Upper lobe of right lung (tissue), 1 donor: ENCODE measurements at regions not wholly inside any gene's neighbourhood (a gene's known extent, or its start where the extent isn't known, plus 50 kb on each side); places are given as distances from the start of the nearest gene placed in this dataset.

Experiments used
- ATAC-seq: fragments of 200-7000 bp; cut with Tn5 transposase; one replicate; pipeline ENCODE4 v1.9.1; 2020; ENCODE audit warnings: mild to moderate bottlenecking, moderate library complexity
- DNase-seq: peaks from one replicate; pipeline ENCODE4 v3.0.0-alpha.2; 2020
- H3K27ac ChIP-seq: fragments of 200-600 bp; one replicate; pipeline ENCODE4 v1.8.0; 2022
- H3K27me3 ChIP-seq: fragments of 200-600 bp; one replicate; pipeline ENCODE4 v1.8.0; 2022; ENCODE audit warnings: mild to moderate bottlenecking
- H3K36me3 ChIP-seq: fragments of 200-600 bp; one replicate; pipeline ENCODE4 v1.8.0; 2022
- H3K4me1 ChIP-seq: fragments of 200-600 bp; one replicate; pipeline ENCODE4 v1.8.0; 2022
- H3K4me3 ChIP-seq: fragments of 200-600 bp; one replicate; pipeline ENCODE4 v1.8.0; 2022; ENCODE audit warnings: mild to moderate bottlenecking
- H3K9me3 ChIP-seq: fragments of 200-600 bp; one replicate; pipeline ENCODE4 v1.8.0; 2022
- intact Hi-C: fragments of 100-400 bp; cut with DNase I; formaldehyde crosslinking; loops from one replicate; pipeline ENCODE4 v1.11.0; 2022
- TF ChIP-seq, protein P1 (sequence below): fragments of 200-600 bp; IDR thresholded peaks from one replicate; pipeline ENCODE4 v1.8.0; 2022; ENCODE audit warnings: antibody characterized with exemption
- donor health status: DM: no; HTN: yes; CAD: no; lungs with severe emphysema.

DNA sequence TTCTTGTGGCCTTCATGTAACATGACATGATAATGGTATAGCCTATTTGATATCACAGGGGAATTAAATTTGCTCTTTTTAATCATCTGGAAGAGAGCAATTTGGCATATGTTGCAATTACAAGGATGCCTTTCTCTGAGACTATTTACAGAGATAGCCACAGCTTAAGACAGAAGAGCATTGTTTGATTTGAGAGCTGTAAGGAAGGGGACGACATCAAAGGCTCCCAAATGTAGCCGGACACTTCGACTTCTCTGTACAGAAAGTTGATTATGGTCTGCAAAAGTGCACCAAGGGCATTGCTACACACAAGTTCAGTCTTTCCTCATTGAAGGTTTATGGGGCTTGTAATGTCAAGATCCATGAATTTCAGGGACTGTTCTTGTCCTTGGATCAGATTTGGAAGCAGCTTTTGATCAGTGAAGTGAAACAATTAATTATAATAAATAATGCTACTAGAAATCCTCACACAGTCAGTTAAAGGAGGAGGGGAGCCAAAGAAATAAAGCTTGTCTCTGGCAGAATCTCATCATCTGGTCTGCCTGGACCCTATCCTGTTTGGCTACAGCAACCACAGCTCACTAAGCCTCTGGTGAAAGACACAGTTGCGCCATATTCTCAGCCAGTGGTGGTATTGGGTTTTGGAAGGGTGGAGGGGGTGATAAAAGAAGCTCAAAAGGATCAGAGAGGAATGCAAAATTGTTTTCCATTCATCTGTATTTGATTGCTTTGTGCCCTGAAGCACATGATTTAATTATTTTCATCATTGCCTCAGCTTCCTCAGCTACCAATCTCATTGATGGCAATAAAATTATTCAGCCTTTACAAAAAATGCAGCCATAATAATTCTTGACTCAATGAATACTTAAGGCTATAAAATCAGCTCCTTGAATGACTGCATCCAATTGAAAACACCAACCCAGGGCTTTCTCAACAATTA is 654.3 kb upstream of the LCORL start:
- intact Hi-C loops = no loop called here
- Histone ChIP-seq H3K27me3 (no peaks in the 10 kb centered on the region), H3K27ac (no peak overlapping the region), H3K4me3 (no peak overlapping the region), H3K36me3 (no peaks in the 10 kb centered on the region), H3K4me1 (no peaks in the 10 kb centered on the region), H3K9me3 (no peaks in the 10 kb centered on the region)
- ATAC-seq (no peak), DNase-seq (no peak)
- TF ChIP-seq, protein P1, sequence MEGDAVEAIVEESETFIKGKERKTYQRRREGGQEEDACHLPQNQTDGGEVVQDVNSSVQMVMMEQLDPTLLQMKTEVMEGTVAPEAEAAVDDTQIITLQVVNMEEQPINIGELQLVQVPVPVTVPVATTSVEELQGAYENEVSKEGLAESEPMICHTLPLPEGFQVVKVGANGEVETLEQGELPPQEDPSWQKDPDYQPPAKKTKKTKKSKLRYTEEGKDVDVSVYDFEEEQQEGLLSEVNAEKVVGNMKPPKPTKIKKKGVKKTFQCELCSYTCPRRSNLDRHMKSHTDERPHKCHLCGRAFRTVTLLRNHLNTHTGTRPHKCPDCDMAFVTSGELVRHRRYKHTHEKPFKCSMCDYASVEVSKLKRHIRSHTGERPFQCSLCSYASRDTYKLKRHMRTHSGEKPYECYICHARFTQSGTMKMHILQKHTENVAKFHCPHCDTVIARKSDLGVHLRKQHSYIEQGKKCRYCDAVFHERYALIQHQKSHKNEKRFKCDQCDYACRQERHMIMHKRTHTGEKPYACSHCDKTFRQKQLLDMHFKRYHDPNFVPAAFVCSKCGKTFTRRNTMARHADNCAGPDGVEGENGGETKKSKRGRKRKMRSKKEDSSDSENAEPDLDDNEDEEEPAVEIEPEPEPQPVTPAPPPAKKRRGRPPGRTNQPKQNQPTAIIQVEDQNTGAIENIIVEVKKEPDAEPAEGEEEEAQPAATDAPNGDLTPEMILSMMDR = no peak

- DNase-seq (no peak), ATAC-seq (no peak)
- H3K4me3 ChIP-seq = no peak overlapping the region
- H3K27me3 ChIP-seq = no peaks in the 10 kb centered on the region
- no peaks in the 10 kb centered on the region for H3K9me3 ChIP-seq
- H3K4me1 ChIP-seq = no peaks in the 10 kb centered on the region
- TF ChIP-seq, protein P1 = no peak
- intact Hi-C loops = no loop called here
- no peak overlapping the region for H3K27ac ChIP-seq
- H3K36me3 ChIP-seq = no peaks in the 10 kb centered on the region
These were observed 648.5 kb upstream of the LCORL start for GRCh38 chr4:18670034-18670433.

DNA sequence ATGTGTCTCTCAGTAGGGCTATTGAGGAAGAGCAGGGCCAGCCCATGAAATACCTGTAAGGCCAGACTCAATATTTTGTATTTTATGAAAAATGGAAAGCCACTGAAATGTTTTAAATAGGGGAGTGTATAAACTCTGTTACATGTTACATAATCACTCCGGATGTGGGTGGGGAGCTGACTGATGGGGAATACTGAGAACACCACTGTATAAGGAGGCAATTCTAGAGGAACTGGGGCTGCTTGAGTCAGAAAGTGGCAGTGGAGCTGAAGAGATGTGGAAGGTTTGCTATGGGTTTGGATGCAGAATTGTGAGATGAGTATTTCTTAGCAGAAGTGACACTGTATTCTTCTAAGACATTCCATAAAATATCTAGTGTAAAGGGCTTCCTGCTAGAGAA is 647.8 kb upstream of the LCORL start:
- intact Hi-C loops = no loop called here
- no peaks in the 10 kb centered on the region for H3K36me3 ChIP-seq
- no peak for ATAC-seq
- no peaks in the 10 kb centered on the region for H3K27me3 ChIP-seq
- no peaks in the 10 kb centered on the region for H3K4me1 ChIP-seq
- no peaks in the 10 kb centered on the region for H3K9me3 ChIP-seq
- no peak overlapping the region for H3K4me3 ChIP-seq
- DNase-seq = no peak
- no peak overlapping the region for H3K27ac ChIP-seq
- TF ChIP-seq, protein P1 = no peak

DNA sequence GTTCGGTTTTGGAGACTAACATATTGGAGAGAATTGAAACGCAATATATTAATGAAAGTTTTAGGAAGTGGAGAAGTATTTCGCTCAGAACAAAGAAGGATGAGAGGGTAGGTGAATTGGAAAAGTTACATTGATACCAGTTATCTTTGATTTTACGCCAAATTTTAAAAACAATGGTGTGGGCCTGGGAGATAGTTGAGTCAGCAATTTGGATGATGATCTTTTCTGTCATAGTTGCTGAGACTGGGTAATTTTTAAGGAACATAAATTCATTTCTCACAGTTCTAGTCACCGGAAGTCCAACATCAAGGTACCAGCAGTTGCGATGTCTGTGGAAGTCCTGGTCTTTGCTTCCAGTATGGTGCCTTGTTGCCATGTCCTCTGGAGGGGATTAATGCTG is 644.8 kb upstream of the LCORL start:
- intact Hi-C loops = no loop called here
- Histone ChIP-seq H3K36me3 (no peaks in the 10 kb centered on the region), H3K4me3 (no peak overlapping the region)

GRCh38 chr4:18664171-18664570 is 642.6 kb upstream of the LCORL start:
- H3K9me3 ChIP-seq = no peaks in the 10 kb centered on the region
- no peaks in the 10 kb centered on the region for H3K4me1 ChIP-seq
- intact Hi-C loops = no loop called here
- TF ChIP-seq, protein P1 = no peak
- ATAC-seq = no peak
- no peak overlapping the region for H3K27ac ChIP-seq
- no peaks in the 10 kb centered on the region for H3K36me3 ChIP-seq
- no peaks in the 10 kb centered on the region for H3K27me3 ChIP-seq
- DNase-seq = no peak
- H3K4me3 ChIP-seq = no peak overlapping the region

More for the DNA sequence above, 644.8 kb upstream of the LCORL start:
- TF ChIP-seq, protein P1 = no peak
- DNase-seq (no peak), ATAC-seq (no peak)
- no peaks in the 10 kb centered on the region for H3K9me3 ChIP-seq
- H3K4me1 ChIP-seq = no peaks in the 10 kb centered on the region
- no peaks in the 10 kb centered on the region for H3K27me3 ChIP-seq
- no peak overlapping the region for H3K27ac ChIP-seq
